ENCODE measurements at regions not wholly inside any gene's neighbourhood (a gene's known extent, or its start where the extent isn't known, plus 50 kb on each side); places are given as distances from the start of the nearest gene placed in this dataset.

GRCh38 chr12:113747017-113747416, 219.1 kb downstream of the RBM19 start:
- no peak for DNase-seq
- H3K9me3 ChIP-seq = peaks cover 0 to 16% (median 0%) of the 10 kb centered on the region in 11 donors
- intact Hi-C loops (cut with DNase I) = no loop called here
- H3K4me1 ChIP-seq = no peaks in the 10 kb centered on the region
- no peak for ATAC-seq
- TF ChIP-seq CTCF (IDR thresholded peaks at IDR 0.05) = no peak
- peaks cover 0 to 71% (median 44%) of the 10 kb centered on the region in 7 donors for H3K27me3 ChIP-seq
- WGBS, 2 donors = 49 to 52% methylated on average over 5 of the region's 5 CpGs
- H3K36me3 ChIP-seq = no peaks in the 10 kb centered on the region
- no peak overlapping the region for H3K27ac ChIP-seq
- H3K4me3 ChIP-seq = no peak overlapping the region

- intact Hi-C loops (cut with DNase I) = no loop called here
- TF ChIP-seq CTCF (IDR thresholded peaks at IDR 0.05) = no peak
- Histone ChIP-seq H3K36me3 (no peaks in the 10 kb centered on the region), H3K4me1 (no peaks in the 10 kb centered on the region), H3K9me3 (no peaks in the 10 kb centered on the region), H3K27me3 (peaks cover 0 to 73% (median 50%) of the 10 kb centered on the region in 7 donors), H3K4me3 (no peak overlapping the region), H3K27ac (no peak overlapping the region)
- DNase-seq (no peak), ATAC-seq (no peak)
- 59 to 61% methylated on average over 8 of the region's 8 CpGs for WGBS, 2 donors
These were observed 221.2 kb downstream of the RBM19 start for GRCh38 chr12:113744802-113745395.

- intact Hi-C loops (cut with DNase I) = no loop called here
- DNase-seq (no peak), ATAC-seq (no peak)
- H3K36me3 ChIP-seq = no peaks in the 10 kb centered on the region
- H3K27ac ChIP-seq = no peak overlapping the region
- H3K4me3 ChIP-seq = no peak overlapping the region
- H3K9me3 ChIP-seq = peaks cover 0 to 11% (median 0%) of the 10 kb centered on the region in 11 donors
- H3K4me1 ChIP-seq = no peaks in the 10 kb centered on the region
- peaks cover 0 to 63% (median 46%) of the 10 kb centered on the region in 7 donors for H3K27me3 ChIP-seq
- no peak for TF ChIP-seq CTCF (IDR thresholded peaks at IDR 0.05)
- WGBS, 2 donors = 83 to 89% methylated on average over 8 of the region's 8 CpGs
These were observed 223.3 kb downstream of the RBM19 start for GRCh38 chr12:113742801-113743200.

- no peak overlapping the region for H3K4me3 ChIP-seq
- no peak overlapping the region for H3K27ac ChIP-seq
- 56 to 76% methylated on average over 1 of the region's 1 CpG for WGBS, 2 donors
- H3K9me3 ChIP-seq = peaks cover 0 to 11% (median 0%) of the 10 kb centered on the region in 11 donors
- no peak for TF ChIP-seq CTCF (IDR thresholded peaks at IDR 0.05)
- no peaks in the 10 kb centered on the region for H3K36me3 ChIP-seq
- peaks cover 0 to 55% (median 31%) of the 10 kb centered on the region in 7 donors for H3K27me3 ChIP-seq
- DNase-seq (no peak), ATAC-seq (no peak)
- intact Hi-C loops (cut with DNase I) = no loop called here
- no peaks in the 10 kb centered on the region for H3K4me1 ChIP-seq
These were observed 225.4 kb downstream of the RBM19 start for GRCh38 chr12:113740699-113741098.
